ENCODE measurements at regions not wholly inside any gene's neighbourhood (a gene's known extent, or its start where the extent isn't known, plus 50 kb on each side); places are given as distances from the start of the nearest gene placed in this dataset.

DNA sequence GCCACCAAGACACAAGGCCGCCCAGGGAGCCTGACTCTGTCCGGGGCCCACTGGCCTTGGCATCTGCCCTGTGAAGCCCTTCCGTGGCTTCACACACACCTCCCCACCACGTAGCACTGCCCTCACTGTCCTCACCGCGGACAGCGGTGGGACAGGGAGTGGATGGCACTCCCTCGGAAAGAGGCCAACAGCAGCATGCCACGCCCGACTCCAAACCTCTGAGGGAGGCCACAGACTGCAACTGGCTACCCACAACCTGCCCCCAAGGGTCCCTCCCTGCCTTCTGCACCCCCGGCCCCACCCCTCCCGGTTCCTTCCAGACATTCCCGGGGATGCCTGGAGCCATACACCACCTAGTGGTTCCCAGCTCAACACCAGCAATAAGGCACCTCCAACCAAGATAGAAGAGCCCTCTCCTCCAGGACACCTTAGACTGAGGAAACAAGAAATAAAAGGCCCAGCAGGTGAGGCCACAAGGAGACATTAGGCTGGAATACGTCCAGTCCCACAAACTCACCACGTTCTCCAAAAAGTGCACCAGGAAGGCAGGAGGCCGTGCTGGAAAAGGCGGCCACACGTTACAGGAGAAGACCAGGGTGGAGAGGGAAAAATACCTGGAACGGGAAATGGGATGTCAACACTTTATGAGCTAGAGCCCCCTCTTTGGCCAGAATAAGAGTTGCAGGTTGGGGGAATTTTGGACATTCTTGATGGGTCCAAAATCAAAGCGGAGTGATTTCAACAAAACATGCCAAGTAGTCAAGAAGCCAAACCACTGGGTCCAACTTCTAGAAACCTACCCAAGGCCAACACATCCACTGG is 310.0 kb downstream of the SOX9 start:
- TF ChIP-seq, protein P1, sequence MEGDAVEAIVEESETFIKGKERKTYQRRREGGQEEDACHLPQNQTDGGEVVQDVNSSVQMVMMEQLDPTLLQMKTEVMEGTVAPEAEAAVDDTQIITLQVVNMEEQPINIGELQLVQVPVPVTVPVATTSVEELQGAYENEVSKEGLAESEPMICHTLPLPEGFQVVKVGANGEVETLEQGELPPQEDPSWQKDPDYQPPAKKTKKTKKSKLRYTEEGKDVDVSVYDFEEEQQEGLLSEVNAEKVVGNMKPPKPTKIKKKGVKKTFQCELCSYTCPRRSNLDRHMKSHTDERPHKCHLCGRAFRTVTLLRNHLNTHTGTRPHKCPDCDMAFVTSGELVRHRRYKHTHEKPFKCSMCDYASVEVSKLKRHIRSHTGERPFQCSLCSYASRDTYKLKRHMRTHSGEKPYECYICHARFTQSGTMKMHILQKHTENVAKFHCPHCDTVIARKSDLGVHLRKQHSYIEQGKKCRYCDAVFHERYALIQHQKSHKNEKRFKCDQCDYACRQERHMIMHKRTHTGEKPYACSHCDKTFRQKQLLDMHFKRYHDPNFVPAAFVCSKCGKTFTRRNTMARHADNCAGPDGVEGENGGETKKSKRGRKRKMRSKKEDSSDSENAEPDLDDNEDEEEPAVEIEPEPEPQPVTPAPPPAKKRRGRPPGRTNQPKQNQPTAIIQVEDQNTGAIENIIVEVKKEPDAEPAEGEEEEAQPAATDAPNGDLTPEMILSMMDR (IDR thresholded peaks at IDR 0.05; ENCODE audit: insufficient read depth, low read length, missing control alignments), result no peak
- no peak overlapping the region for H3K4me3 ChIP-seq (ENCODE audit: low read depth, low read length)
- ChIA-PET POLR2A (interaction anchor here (0.7 kb wide), 1 partner anchor 49 kb away, joined by 3 read pairs; no protein-coding TSS in a partner anchor), CTCF (no interaction called here)
- no peak for DNase-seq (ENCODE audit: low read depth, low spot score)

DNA sequence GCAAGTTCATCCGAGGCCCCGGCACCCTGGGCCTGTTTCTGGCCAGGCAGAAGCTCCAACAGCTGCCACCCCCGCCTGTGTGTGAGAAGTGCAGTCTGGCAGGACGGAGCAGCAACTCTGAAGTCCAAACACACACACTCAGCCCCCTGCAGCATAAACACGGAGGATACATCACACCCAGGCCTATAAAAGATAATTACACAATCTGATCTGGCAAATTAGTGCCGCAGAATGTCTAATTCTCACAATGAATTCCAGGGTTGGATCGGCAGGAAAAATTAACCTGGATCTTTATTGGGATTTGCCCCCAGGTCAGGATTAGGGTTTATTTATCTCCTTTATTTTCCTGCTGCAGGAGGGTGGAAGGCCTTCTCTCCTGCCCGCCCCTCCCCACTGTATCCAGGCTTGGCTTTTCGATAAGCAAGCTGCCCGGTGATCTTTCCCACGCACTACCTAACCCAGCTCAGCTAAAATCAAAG is 311.4 kb downstream of the SOX9 start:
- ChIA-PET CTCF (no interaction called here), POLR2A (no interaction called here)
- no peak overlapping the region for H3K4me3 ChIP-seq (ENCODE audit: low read depth, low read length)
- TF ChIP-seq, protein P1 (IDR thresholded peaks at IDR 0.05; ENCODE audit: insufficient read depth, low read length, missing control alignments), result no peak
- no peak for DNase-seq (ENCODE audit: low read depth, low spot score)

DNA sequence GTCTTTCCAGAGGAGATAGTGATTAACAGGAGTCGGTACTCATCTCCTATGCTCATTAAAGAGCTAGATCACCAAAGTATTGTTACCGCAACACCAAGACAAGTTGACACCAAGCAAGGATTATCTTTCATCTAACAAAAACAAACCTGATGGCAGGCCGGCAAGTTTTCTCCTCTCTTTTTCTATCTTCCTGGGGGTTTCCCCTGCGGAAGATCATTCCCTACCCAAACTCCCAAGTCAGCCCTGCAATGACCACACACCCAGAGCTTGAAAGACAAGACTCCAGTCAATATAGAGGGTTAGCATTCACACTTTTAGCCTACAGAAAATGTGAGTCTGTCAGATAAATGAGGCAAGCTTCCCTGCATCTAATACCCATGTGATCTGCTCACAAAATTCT is 312.1 kb downstream of the SOX9 start:
- H3K4me3 ChIP-seq (ENCODE audit: low read depth, low read length), result no peak overlapping the region
- no peak for DNase-seq (ENCODE audit: low read depth, low spot score)
- CTCF ChIA-PET, result no interaction called here
- TF ChIP-seq, protein P1 (IDR thresholded peaks at IDR 0.05; ENCODE audit: insufficient read depth, low read length, missing control alignments), result no peak
- POLR2A ChIA-PET, result no interaction called here

DNA sequence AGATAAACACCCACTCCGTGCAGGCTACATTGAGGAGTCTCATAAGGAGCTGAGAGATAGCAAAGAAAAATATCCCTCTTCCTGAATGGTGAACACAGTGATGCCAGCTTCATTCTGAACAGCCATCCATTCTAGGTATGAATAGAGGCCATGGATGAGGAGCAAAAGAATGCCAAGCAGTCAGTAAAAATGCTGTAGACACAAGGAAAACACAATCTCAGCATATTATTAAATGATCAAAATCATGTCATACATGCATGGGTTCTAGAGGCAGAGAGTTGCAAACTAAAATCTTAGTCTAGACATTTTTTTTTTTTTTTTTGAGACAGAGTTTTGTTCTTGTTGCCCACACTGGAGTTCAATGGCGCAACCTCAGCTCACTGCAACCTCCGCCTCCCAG is 313.0 kb downstream of the SOX9 start:
- ChIA-PET CTCF (no interaction called here), POLR2A (interaction anchor here (0.7 kb wide), 1 partner anchor 8 kb away, joined by 6 read pairs; no protein-coding TSS in a partner anchor)
- no peak overlapping the region for H3K4me3 ChIP-seq (ENCODE audit: low read depth, low read length)
- no peak for DNase-seq (ENCODE audit: low read depth, low spot score)
- TF ChIP-seq, protein P1 (IDR thresholded peaks at IDR 0.05; ENCODE audit: insufficient read depth, low read length, missing control alignments), result no peak

DNA sequence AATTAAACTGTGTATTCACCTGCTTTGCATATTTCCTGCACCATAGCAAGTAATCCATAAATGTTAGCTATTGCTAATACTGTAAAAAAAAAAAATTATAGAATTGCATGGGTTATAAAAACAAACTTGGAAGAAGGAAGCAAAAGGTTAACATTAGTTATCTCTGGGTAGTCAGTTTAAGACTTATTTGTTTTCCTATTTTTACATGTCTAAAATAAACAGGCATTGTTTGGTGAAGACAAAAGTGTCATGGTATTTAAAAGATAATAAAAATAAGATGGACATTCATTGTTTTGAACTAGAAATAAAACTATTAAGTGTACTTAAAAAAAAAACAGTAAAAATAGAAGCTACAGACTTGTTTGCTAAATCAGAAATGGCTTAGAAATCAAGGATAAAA is 313.8 kb downstream of the SOX9 start:
- ChIA-PET CTCF (interaction anchor here (1.8 kb wide), 1 partner anchor 8 kb away, joined by 5 read pairs; no protein-coding TSS in a partner anchor), POLR2A (no interaction called here)
- no peak overlapping the region for H3K4me3 ChIP-seq (ENCODE audit: low read depth, low read length)
- TF ChIP-seq, protein P1 (IDR thresholded peaks at IDR 0.05; ENCODE audit: insufficient read depth, low read length, missing control alignments), result no peak
- DNase-seq (ENCODE audit: low read depth, low spot score), result no peak

DNA sequence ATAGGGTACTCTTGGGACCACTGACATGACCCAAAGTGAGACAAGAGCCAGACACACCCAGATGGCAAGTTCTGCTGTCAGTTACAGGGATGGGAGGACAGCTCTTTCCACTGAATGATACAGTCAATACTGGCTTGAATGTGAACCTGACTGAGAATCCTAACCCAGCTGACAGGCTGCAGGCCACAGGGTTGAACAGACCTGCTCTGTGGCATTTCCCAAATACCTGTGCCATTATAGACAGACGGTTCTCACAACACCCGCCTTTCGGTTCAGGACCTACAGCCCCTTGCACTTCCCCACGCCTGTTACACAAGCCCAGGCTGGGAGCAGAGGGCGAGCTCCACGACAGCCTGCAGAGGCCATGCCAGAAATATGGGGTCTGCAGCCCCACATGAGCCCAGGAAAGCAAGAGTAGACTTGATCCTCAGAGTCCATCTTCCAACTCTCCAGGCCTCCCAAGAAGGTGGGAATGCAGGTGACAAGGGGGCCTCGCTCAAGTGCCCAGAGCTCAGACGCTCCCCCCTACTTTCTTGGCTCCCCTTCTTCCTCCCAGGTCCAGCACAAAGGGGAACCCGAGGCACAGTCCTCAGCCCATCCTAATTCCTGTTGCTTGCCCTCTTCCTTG is 314.3 kb downstream of the SOX9 start:
- POLR2A ChIA-PET, result no interaction called here
- no peak overlapping the region for H3K4me3 ChIP-seq (ENCODE audit: low read depth, low read length)
- DNase-seq (ENCODE audit: low read depth, low spot score), result no peak
- TF ChIP-seq, protein P1 (IDR thresholded peaks at IDR 0.05; ENCODE audit: insufficient read depth, low read length, missing control alignments), result no peak
- CTCF ChIA-PET, result interaction anchor here (1.8 kb wide), 1 partner anchor 9 kb away, joined by 5 read pairs; no protein-coding TSS in a partner anchor
